ENCODE measurements at regions not wholly inside any gene's neighbourhood (a gene's known extent, or its start where the extent isn't known, plus 50 kb on each side); places are given as distances from the start of the nearest gene placed in this dataset.
A peak's percentile ranks its signal among the peaks of the same experiment; 100 is the strongest.

- no peak for ATAC-seq
- H3K4me1 Mint-ChIP-seq = peaks cover 37% of the 10 kb centered on the region
- no peak for DNase-seq (ENCODE audit: low spot score)
- peaks cover 5% of the 10 kb centered on the region for H3K9me3 Mint-ChIP-seq
- ChIA-PET POLR2A (interaction anchor here (0.5 kb wide), 1 partner anchor 11 kb away, joined by 4 read pairs; no protein-coding TSS in a partner anchor), CTCF (interaction anchor here (0.9 to 1.6 kb wide), 2 partner anchors 246 to 309 kb away, joined by 3 read pairs; no protein-coding TSS in a partner anchor)
- no peak overlapping the region for H3K27ac Mint-ChIP-seq
- H3K4me3 Mint-ChIP-seq = no peak overlapping the region
- H3K27me3 Mint-ChIP-seq (ENCODE audit: low read depth) = peaks cover 97% of the 10 kb centered on the region
- TF ChIP-seq SOX15 (CRISPR knock-in tag; IDR thresholded peaks at IDR 0.05) = no peak
- peaks cover 6% of the 10 kb centered on the region for H3K36me3 Mint-ChIP-seq
These were observed 147.9 kb upstream of the SEL1L start for GRCh38 chr14:81681541-81681940.

GRCh38 chr14:81682134-81682533 is 148.5 kb upstream of the SEL1L start:
- H3K4me1 Mint-ChIP-seq = peaks cover 37% of the 10 kb centered on the region
- ATAC-seq = peak; percentile 63

GRCh38 chr14:81682701-81683100 is 149.0 kb upstream of the SEL1L start:
- no peak overlapping the region for H3K27ac Mint-ChIP-seq
- DNase-seq (ENCODE audit: low spot score) = no peak
- no peak for TF ChIP-seq KAT7 (CRISPR knock-in tag; IDR thresholded peaks at IDR 0.05; ENCODE audit: borderline replicate concordance)
- TF ChIP-seq CDX4 (CRISPR knock-in tag; IDR thresholded peaks at IDR 0.05; ENCODE audit: borderline replicate concordance) = no peak
- no peak for TF ChIP-seq CREM (CRISPR knock-in tag; IDR thresholded peaks at IDR 0.05)
- no peak for TF ChIP-seq NFE2L1 (CRISPR knock-in tag; IDR thresholded peaks at IDR 0.05)
- no peak for TF ChIP-seq ZNF423 (CRISPR knock-in tag; IDR thresholded peaks at IDR 0.05)
- no peak for TF ChIP-seq NR2C2 (CRISPR knock-in tag; IDR thresholded peaks at IDR 0.05)
- peaks cover 5% of the 10 kb centered on the region for H3K9me3 Mint-ChIP-seq
- ChIA-PET POLR2A (no interaction called here), CTCF (interaction anchor here (0.9 to 1.6 kb wide), 2 partner anchors 244 to 308 kb away, joined by 3 read pairs; no protein-coding TSS in a partner anchor)
- H3K36me3 Mint-ChIP-seq = peaks cover 6% of the 10 kb centered on the region
- ATAC-seq = no peak
- peaks cover 97% of the 10 kb centered on the region for H3K27me3 Mint-ChIP-seq (ENCODE audit: low read depth)
- no peak overlapping the region for H3K4me3 Mint-ChIP-seq
- peaks cover 37% of the 10 kb centered on the region for H3K4me1 Mint-ChIP-seq

More at GRCh38 chr14:81682134-81682533, 148.5 kb upstream of the SEL1L start:
- CTCF ChIA-PET = interaction anchor here (0.9 to 1.6 kb wide), 2 partner anchors 245 to 308 kb away, joined by 3 read pairs; no protein-coding TSS in a partner anchor
- H3K9me3 Mint-ChIP-seq = peaks cover 5% of the 10 kb centered on the region
- H3K27me3 Mint-ChIP-seq (ENCODE audit: low read depth) = peaks cover 97% of the 10 kb centered on the region
- DNase-seq (ENCODE audit: low spot score) = no peak
- no peak overlapping the region for H3K27ac Mint-ChIP-seq
- POLR2A ChIA-PET = interaction anchor here (0.5 kb wide), 1 partner anchor 10 kb away, joined by 4 read pairs; no protein-coding TSS in a partner anchor
- TF ChIP-seq CBFB (CRISPR knock-in tag; IDR thresholded peaks at IDR 0.05; ENCODE audit: low read depth) (no peak), MYBL2 (CRISPR knock-in tag; IDR thresholded peaks at IDR 0.05) (no peak), SMAD4 (CRISPR knock-in tag; IDR thresholded peaks at IDR 0.05) (no peak), SOX15 (CRISPR knock-in tag; IDR thresholded peaks at IDR 0.05) (no peak), USF1 (CRISPR knock-in tag; IDR thresholded peaks at IDR 0.05) (no peak), RORB (CRISPR knock-in tag; IDR thresholded peaks at IDR 0.05) (no peak), CREB1 (CRISPR knock-in tag; IDR thresholded peaks at IDR 0.05) (no peak), IRF2 (CRISPR knock-in tag; IDR thresholded peaks at IDR 0.05; ENCODE audit: borderline replicate concordance, low read depth) (no peak), ZNF671 (CRISPR knock-in tag; IDR thresholded peaks at IDR 0.05) (no peak), MXD4 (CRISPR knock-in tag; IDR thresholded peaks at IDR 0.05; ENCODE audit: borderline replicate concordance) (no peak), IRF1 (CRISPR knock-in tag; IDR thresholded peaks at IDR 0.05) (no peak), ATF1 (CRISPR knock-in tag; IDR thresholded peaks at IDR 0.05) (no peak), ERG (CRISPR knock-in tag; IDR thresholded peaks at IDR 0.05) (no peak), ZNF263 (CRISPR knock-in tag; IDR thresholded peaks at IDR 0.05; ENCODE audit: low read depth) (no peak), ZNF423 (CRISPR knock-in tag; IDR thresholded peaks at IDR 0.05) (no peak), ZNF416 (CRISPR knock-in tag; IDR thresholded peaks at IDR 0.05) (no peak), ETV6 (CRISPR knock-in tag; IDR thresholded peaks at IDR 0.05) (no peak)
- peaks cover 6% of the 10 kb centered on the region for H3K36me3 Mint-ChIP-seq
- no peak overlapping the region for H3K4me3 Mint-ChIP-seq

All from WTC11 (cell line).